ENCODE measurements at regions not wholly inside any gene's neighbourhood (a gene's known extent, or its start where the extent isn't known, plus 50 kb on each side); places are given as distances from the start of the nearest gene placed in this dataset.

GRCh38 chr5:74173665-74174064 is 466.9 kb downstream of the ENC1 start:
- no peaks in the 10 kb centered on the region for H3K27me3 ChIP-seq (ENCODE audit: control insufficient read depth in 1 of 2, insufficient read depth in 2 of 2, low read length in 2 of 2)
- H3K4me3 ChIP-seq (ENCODE audit: low read depth in 1 of 2, low read length in 2 of 2) = no peak overlapping the region
- no peaks in the 10 kb centered on the region for H3K36me3 ChIP-seq (ENCODE audit: control insufficient read depth in 2 of 2, insufficient read depth in 2 of 2, low read length in 1 of 2)
- no peak overlapping the region for H3K27ac ChIP-seq (ENCODE audit: low read depth in 2 of 2, low read length in 1 of 2)
- H3K4me1 ChIP-seq (ENCODE audit: control insufficient read depth in 2 of 2, insufficient read depth in 2 of 2, low read length in 1 of 2) = no peaks in the 10 kb centered on the region
- H3K9me3 ChIP-seq (ENCODE audit: control insufficient read depth in 2 of 2, insufficient read depth in 1 of 2, low read depth in 1 of 2, low read length in 1 of 2) = no peaks in the 10 kb centered on the region
- 84 to 89% methylated on average over 7 of the region's 7 CpGs for WGBS, 2 donors

DNA sequence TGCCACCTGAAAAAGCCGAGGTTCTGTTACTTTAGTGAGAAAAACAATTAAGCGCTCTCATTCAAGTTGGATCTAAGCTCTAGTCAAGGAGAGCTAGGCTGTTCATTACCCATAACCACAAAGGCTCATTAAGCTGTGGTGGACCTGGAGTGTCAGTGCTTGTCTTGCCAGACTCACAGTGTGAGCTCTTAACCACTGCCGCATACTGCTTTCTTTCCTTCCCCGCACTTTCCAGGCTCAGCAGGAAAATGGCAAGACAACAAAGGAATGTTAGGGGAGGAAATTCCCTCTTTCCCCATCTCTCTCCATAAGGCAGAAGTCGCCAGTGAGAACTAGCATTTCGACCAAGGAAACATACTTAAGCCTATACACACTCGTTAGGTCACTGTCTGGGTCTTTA is 467.3 kb downstream of the ENC1 start:
- Histone ChIP-seq H3K27ac (ENCODE audit: low read depth in 2 of 2, low read length in 1 of 2) (no peak overlapping the region), H3K36me3 (ENCODE audit: control insufficient read depth in 2 of 2, insufficient read depth in 2 of 2, low read length in 1 of 2) (no peaks in the 10 kb centered on the region), H3K27me3 (ENCODE audit: control insufficient read depth in 1 of 2, insufficient read depth in 2 of 2, low read length in 2 of 2) (no peaks in the 10 kb centered on the region), H3K4me3 (ENCODE audit: low read depth in 1 of 2, low read length in 2 of 2) (no peak overlapping the region), H3K4me1 (ENCODE audit: control insufficient read depth in 2 of 2, insufficient read depth in 2 of 2, low read length in 1 of 2) (no peaks in the 10 kb centered on the region), H3K9me3 (ENCODE audit: control insufficient read depth in 2 of 2, insufficient read depth in 1 of 2, low read depth in 1 of 2, low read length in 1 of 2) (no peaks in the 10 kb centered on the region)
- 83 to 90% methylated on average over 7 of the region's 7 CpGs for WGBS, 2 donors

DNA sequence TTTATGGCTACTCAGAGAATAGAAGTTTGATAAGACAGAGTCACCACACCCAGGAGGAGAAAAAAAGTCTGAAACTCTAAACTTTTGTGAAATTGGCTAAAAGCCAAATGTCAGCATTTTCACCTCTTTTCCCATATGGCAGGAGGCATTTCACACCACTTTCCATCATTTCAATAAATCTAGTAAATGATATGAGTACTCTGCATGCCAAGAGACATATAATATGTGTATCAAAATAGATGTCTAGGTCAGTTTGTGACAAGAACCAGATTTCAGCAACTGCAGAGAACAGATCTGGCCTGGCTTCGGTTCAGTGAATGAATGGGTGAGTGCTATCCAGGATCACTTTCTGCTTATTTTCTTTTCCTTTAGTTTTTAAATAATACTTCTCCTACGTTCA is 470.8 kb downstream of the ENC1 start:
- H3K27me3 ChIP-seq (ENCODE audit: control insufficient read depth in 1 of 2, insufficient read depth in 2 of 2, low read length in 2 of 2) = no peaks in the 10 kb centered on the region
- H3K4me1 ChIP-seq (ENCODE audit: control insufficient read depth in 2 of 2, insufficient read depth in 2 of 2, low read length in 1 of 2) = no peaks in the 10 kb centered on the region
- H3K36me3 ChIP-seq (ENCODE audit: control insufficient read depth in 2 of 2, insufficient read depth in 2 of 2, low read length in 1 of 2) = no peaks in the 10 kb centered on the region
- H3K9me3 ChIP-seq (ENCODE audit: control insufficient read depth in 2 of 2, insufficient read depth in 1 of 2, low read depth in 1 of 2, low read length in 1 of 2) = no peaks in the 10 kb centered on the region
- H3K4me3 ChIP-seq (ENCODE audit: low read depth in 1 of 2, low read length in 2 of 2) = no peak overlapping the region
- 74 to 83% methylated on average over 2 of the region's 2 CpGs for WGBS, 2 donors
- no peak overlapping the region for H3K27ac ChIP-seq (ENCODE audit: low read depth in 2 of 2, low read length in 1 of 2)

DNA sequence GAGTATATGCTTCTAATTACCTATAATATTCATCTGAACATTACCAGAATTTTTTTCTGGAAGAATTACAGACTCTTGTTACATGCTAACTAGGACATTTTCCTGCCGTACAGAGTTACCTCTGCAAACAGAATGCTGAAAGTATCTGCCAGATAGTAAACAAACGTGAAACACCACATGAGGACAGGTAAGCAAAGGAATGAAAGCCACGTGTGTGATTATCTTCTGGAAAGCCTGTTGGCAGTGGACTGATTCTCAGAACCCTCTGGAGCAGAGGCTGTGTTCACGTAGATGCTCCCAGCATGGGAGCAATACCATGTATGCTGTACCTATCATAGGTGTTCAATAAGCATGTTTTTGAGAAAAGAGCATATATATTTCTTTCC is 472.6 kb downstream of the ENC1 start:
- no peak overlapping the region for H3K27ac ChIP-seq (ENCODE audit: low read depth in 2 of 2, low read length in 1 of 2)
- 56 to 72% methylated on average over 4 of the region's 4 CpGs for WGBS, 2 donors
- no peaks in the 10 kb centered on the region for H3K4me1 ChIP-seq (ENCODE audit: control insufficient read depth in 2 of 2, insufficient read depth in 2 of 2, low read length in 1 of 2)
- H3K27me3 ChIP-seq (ENCODE audit: control insufficient read depth in 1 of 2, insufficient read depth in 2 of 2, low read length in 2 of 2) = no peaks in the 10 kb centered on the region
- H3K9me3 ChIP-seq (ENCODE audit: control insufficient read depth in 2 of 2, insufficient read depth in 1 of 2, low read depth in 1 of 2, low read length in 1 of 2) = no peaks in the 10 kb centered on the region
- H3K4me3 ChIP-seq (ENCODE audit: low read depth in 1 of 2, low read length in 2 of 2) = no peak overlapping the region
- H3K36me3 ChIP-seq (ENCODE audit: control insufficient read depth in 2 of 2, insufficient read depth in 2 of 2, low read length in 1 of 2) = no peaks in the 10 kb centered on the region

DNA sequence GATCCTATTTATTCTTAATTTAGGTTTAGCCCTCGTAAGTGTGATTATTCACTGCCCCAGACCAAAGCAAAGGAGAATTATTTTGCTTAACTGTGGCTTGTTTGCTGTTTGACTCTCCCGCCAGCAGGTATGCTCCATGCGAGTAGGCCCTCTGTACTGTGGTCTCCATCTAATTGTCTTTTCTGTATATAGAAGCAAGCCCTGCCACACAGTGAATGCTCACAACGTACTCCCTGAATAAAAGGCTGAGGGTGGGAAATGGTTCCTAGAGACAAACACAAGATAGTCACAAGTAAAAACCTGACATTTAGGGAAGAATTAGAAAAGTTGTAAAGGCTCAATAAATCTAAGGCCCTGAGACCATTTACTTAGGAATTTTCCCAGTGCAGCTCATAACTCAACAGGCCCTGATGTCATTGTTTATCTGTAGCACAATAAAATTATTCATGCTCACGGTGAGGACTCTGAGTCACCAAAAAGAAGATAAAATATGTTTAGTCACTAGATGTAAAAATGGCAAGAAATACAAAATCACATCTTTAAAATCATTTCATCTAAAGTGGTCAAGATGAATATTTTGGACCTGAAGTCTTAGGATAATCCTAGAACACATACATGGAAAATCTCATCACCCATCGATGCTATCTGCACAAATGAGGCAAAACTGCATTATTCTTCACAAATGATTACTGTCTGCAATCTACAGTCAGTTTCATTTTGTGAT is 473.2 kb downstream of the ENC1 start:
- Histone ChIP-seq H3K27ac (ENCODE audit: low read depth in 2 of 2, low read length in 1 of 2) (no peak overlapping the region), H3K27me3 (ENCODE audit: control insufficient read depth in 1 of 2, insufficient read depth in 2 of 2, low read length in 2 of 2) (no peaks in the 10 kb centered on the region), H3K4me1 (ENCODE audit: control insufficient read depth in 2 of 2, insufficient read depth in 2 of 2, low read length in 1 of 2) (no peaks in the 10 kb centered on the region), H3K4me3 (ENCODE audit: low read depth in 1 of 2, low read length in 2 of 2) (no peak overlapping the region), H3K36me3 (ENCODE audit: control insufficient read depth in 2 of 2, insufficient read depth in 2 of 2, low read length in 1 of 2) (no peaks in the 10 kb centered on the region), H3K9me3 (ENCODE audit: control insufficient read depth in 2 of 2, insufficient read depth in 1 of 2, low read depth in 1 of 2, low read length in 1 of 2) (no peaks in the 10 kb centered on the region)
- WGBS, 2 donors = 74 to 82% methylated on average over 6 of the region's 6 CpGs

DNA sequence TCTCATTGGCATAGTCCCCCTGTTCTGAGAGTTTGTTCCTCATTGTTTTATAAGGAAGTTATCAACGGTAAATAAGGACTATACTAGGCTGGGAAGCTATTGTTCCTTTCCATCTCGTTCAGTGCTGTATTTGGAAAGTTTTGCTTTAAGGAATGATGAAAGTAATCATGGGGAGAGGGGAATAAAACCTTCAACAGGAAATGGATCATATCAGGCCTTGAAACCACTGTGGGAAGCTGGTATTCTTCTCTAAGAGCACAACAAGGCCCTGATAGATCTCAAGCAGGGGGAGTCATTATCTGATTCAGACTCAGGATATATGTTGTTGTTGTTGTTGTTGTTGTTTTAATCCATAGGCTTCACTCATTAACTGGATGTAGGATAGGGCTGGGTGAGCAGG is 474.5 kb downstream of the ENC1 start:
- H3K9me3 ChIP-seq (ENCODE audit: control insufficient read depth in 2 of 2, insufficient read depth in 1 of 2, low read depth in 1 of 2, low read length in 1 of 2) = no peaks in the 10 kb centered on the region
- no peak overlapping the region for H3K4me3 ChIP-seq (ENCODE audit: low read depth in 1 of 2, low read length in 2 of 2)
- no peak overlapping the region for H3K27ac ChIP-seq (ENCODE audit: low read depth in 2 of 2, low read length in 1 of 2)
- H3K36me3 ChIP-seq (ENCODE audit: control insufficient read depth in 2 of 2, insufficient read depth in 2 of 2, low read length in 1 of 2) = no peaks in the 10 kb centered on the region
- no peaks in the 10 kb centered on the region for H3K27me3 ChIP-seq (ENCODE audit: control insufficient read depth in 1 of 2, insufficient read depth in 2 of 2, low read length in 2 of 2)
- 52 to 65% methylated on average over 2 of the region's 2 CpGs for WGBS, 2 donors
- no peaks in the 10 kb centered on the region for H3K4me1 ChIP-seq (ENCODE audit: control insufficient read depth in 2 of 2, insufficient read depth in 2 of 2, low read length in 1 of 2)

DNA sequence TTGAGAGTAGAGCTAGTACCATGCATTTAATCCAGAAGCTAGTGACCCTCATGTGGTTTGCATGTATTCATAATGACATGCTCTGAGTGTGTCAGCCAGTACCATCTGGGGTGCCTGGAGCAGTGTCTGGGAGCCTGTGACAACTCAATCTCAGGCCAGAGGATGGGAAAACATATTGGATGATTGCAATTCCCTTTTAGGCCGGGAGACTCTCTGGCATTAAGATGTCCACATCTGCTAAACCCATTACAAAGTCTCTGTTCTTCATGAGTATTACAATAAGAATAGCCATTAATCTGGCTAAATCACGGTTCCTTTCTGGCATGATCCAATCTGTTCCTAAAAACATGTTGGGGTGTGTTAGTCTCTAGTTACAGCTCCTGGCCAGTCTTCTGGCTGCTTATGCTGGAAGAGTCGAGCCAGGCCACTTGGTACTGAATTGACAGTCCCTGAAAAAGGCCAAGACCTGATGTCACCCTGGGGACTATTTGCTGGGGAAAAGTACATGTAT is 475.7 kb downstream of the ENC1 start:
- no peak overlapping the region for H3K4me3 ChIP-seq (ENCODE audit: low read depth in 1 of 2, low read length in 2 of 2)
- 64 to 65% methylated on average over 3 of the region's 3 CpGs for WGBS, 2 donors
- no peaks in the 10 kb centered on the region for H3K9me3 ChIP-seq (ENCODE audit: control insufficient read depth in 2 of 2, insufficient read depth in 1 of 2, low read depth in 1 of 2, low read length in 1 of 2)
- no peaks in the 10 kb centered on the region for H3K4me1 ChIP-seq (ENCODE audit: control insufficient read depth in 2 of 2, insufficient read depth in 2 of 2, low read length in 1 of 2)
- no peaks in the 10 kb centered on the region for H3K27me3 ChIP-seq (ENCODE audit: control insufficient read depth in 1 of 2, insufficient read depth in 2 of 2, low read length in 2 of 2)
- H3K36me3 ChIP-seq (ENCODE audit: control insufficient read depth in 2 of 2, insufficient read depth in 2 of 2, low read length in 1 of 2) = no peaks in the 10 kb centered on the region
- H3K27ac ChIP-seq (ENCODE audit: low read depth in 2 of 2, low read length in 1 of 2) = no peak overlapping the region

- Histone ChIP-seq H3K4me3 (ENCODE audit: low read depth in 1 of 2, low read length in 2 of 2) (no peak overlapping the region), H3K27me3 (ENCODE audit: control insufficient read depth in 1 of 2, insufficient read depth in 2 of 2, low read length in 2 of 2) (no peaks in the 10 kb centered on the region), H3K9me3 (ENCODE audit: control insufficient read depth in 2 of 2, insufficient read depth in 1 of 2, low read depth in 1 of 2, low read length in 1 of 2) (no peaks in the 10 kb centered on the region), H3K36me3 (ENCODE audit: control insufficient read depth in 2 of 2, insufficient read depth in 2 of 2, low read length in 1 of 2) (no peaks in the 10 kb centered on the region), H3K4me1 (ENCODE audit: control insufficient read depth in 2 of 2, insufficient read depth in 2 of 2, low read length in 1 of 2) (no peaks in the 10 kb centered on the region), H3K27ac (ENCODE audit: low read depth in 2 of 2, low read length in 1 of 2) (no peak overlapping the region)
- WGBS, 2 donors = 61 to 70% methylated on average over 2 of the region's 2 CpGs
Observed at GRCh38 chr5:74162524-74162923, 478.0 kb downstream of the ENC1 start.

DNA sequence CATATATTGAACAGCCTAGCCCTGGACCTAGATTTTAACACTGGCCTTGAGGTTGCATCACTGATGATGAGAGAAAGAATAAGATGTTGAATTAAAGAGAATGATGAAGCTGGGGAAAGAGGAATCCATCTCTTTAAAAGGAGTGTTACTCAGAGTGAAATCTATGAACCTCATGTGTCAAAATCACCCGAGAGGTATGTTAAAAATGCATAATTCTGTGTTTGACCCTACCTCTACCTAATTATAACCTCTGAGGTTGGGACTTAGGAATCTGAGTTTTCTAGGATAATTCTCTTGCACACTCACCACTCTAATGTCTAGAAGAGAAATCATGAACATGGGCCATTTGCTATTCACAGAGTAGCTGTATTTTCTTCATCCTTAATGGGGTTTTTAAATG is 479.4 kb downstream of the ENC1 start:
- WGBS, 2 donors = 88 to 91% methylated on average over 1 of the region's 1 CpG
- H3K9me3 ChIP-seq (ENCODE audit: control insufficient read depth in 2 of 2, insufficient read depth in 1 of 2, low read depth in 1 of 2, low read length in 1 of 2) = no peaks in the 10 kb centered on the region
- H3K27me3 ChIP-seq (ENCODE audit: control insufficient read depth in 1 of 2, insufficient read depth in 2 of 2, low read length in 2 of 2) = no peaks in the 10 kb centered on the region
- no peaks in the 10 kb centered on the region for H3K36me3 ChIP-seq (ENCODE audit: control insufficient read depth in 2 of 2, insufficient read depth in 2 of 2, low read length in 1 of 2)
- H3K27ac ChIP-seq (ENCODE audit: low read depth in 2 of 2, low read length in 1 of 2) = no peak overlapping the region
- no peaks in the 10 kb centered on the region for H3K4me1 ChIP-seq (ENCODE audit: control insufficient read depth in 2 of 2, insufficient read depth in 2 of 2, low read length in 1 of 2)
- no peak overlapping the region for H3K4me3 ChIP-seq (ENCODE audit: low read depth in 1 of 2, low read length in 2 of 2)

GRCh38 chr5:74156728-74157383 is 483.7 kb downstream of the ENC1 start:
- 84% methylated on average over 3 of the region's 3 CpGs for WGBS, 2 donors
- Histone ChIP-seq H3K4me1 (ENCODE audit: control insufficient read depth in 2 of 2, insufficient read depth in 2 of 2, low read length in 1 of 2) (no peaks in the 10 kb centered on the region), H3K27ac (ENCODE audit: low read depth in 2 of 2, low read length in 1 of 2) (no peak overlapping the region), H3K27me3 (ENCODE audit: control insufficient read depth in 1 of 2, insufficient read depth in 2 of 2, low read length in 2 of 2) (no peaks in the 10 kb centered on the region), H3K4me3 (ENCODE audit: low read depth in 1 of 2, low read length in 2 of 2) (no peak overlapping the region), H3K36me3 (ENCODE audit: control insufficient read depth in 2 of 2, insufficient read depth in 2 of 2, low read length in 1 of 2) (no peaks in the 10 kb centered on the region), H3K9me3 (ENCODE audit: control insufficient read depth in 2 of 2, insufficient read depth in 1 of 2, low read depth in 1 of 2, low read length in 1 of 2) (no peaks in the 10 kb centered on the region)
